Adrenal gland (tissue), 9 donors: ENCODE measurements at regions not wholly inside any gene's neighbourhood (a gene's known extent, or its start where the extent isn't known, plus 50 kb on each side); places are given as distances from the start of the nearest gene placed in this dataset.
"Not testable (repeated sequence)": the region's sequence is repeated elsewhere in the genome, so short reads cannot be mapped to it uniquely, and the experiment has no call there.

Experiments used
- DNase-seq, 7 donors: peaks; one replicate each; pipeline ENCODE4 v3.0.0-alpha.2; 2019 to 2020
- H3K27ac ChIP-seq, 5 donors: fragments of 200-600 bp; sonication (generic) in 4 of 5; 1 replicate in 3 of 5; 2 replicates in 2 of 5; pipeline versions ENCODE4 v1.5.1 to v1.8.0; 2016 to 2020; ENCODE audit warnings: mild to moderate bottlenecking in 1 of 5
- H3K27me3 ChIP-seq: fragments of 200-600 bp; 2 replicates; pipeline ENCODE4 v1.8.0; 2021
- H3K36me3 ChIP-seq, 2 donors: fragments of 200-600 bp; replicated peaks in 1 of 2; 1 replicate in 1 of 2; 2 replicates in 1 of 2; pipeline versions ENCODE4 v1.5.1 to v1.8.0; 2018 to 2022
- H3K4me1 ChIP-seq, 2 donors: fragments of 200-600 bp; replicated peaks in 1 of 2; 1 replicate in 1 of 2; 2 replicates in 1 of 2; pipeline versions ENCODE4 v1.5.1 to v1.8.0; 2018 to 2021
- H3K4me3 ChIP-seq, 4 donors: fragments of 200-600 bp; sonication (generic) in 3 of 4; one replicate each; pipeline ENCODE4 v1.5.1; 2016 to 2018
- H3K9me3 ChIP-seq, 3 donors: fragments of 200-600 bp; sonication (generic) in 1 of 3; replicated peaks in 1 of 3; 1 replicate in 2 of 3; 2 replicates in 1 of 3; pipeline versions ENCODE4 v1.5.1 to v1.8.0; 2016 to 2021
- CTCF ChIP-seq, 6 experiments: fragments of 450-650 bp in 4 of 6; fragments of 200-600 bp in 2 of 6; sonication (generic) in 1 of 6; IDR thresholded peaks; 1 replicate in 5 of 6; 2 replicates in 1 of 6; pipeline versions ENCODE4 v1.5.1 to v1.8.0; 2016 to 2021; ENCODE audit warnings: antibody characterized with exemption in 6 of 6, mild to moderate bottlenecking in 2 of 6, moderate library complexity in 1 of 6
- POLR2A ChIP-seq, 2 donors: fragments of 450-650 bp; IDR thresholded peaks; one replicate each; pipeline ENCODE4 v1.6.1; 2017; ENCODE audit warnings: antibody characterized with exemption in 2 of 2, mild to moderate bottlenecking in 2 of 2, moderate library complexity in 1 of 2
- WGBS, 4 donors: extraction: QIAGEN DNeasy Blood & Tissue Kit in 2 of 4; methylation state at CpG; one replicate each; pipeline versions ENCODE4 v1.1.5 to v1.1.7; 2013 to 2017; 5-methylcytosine and 5-hydroxymethylcytosine counted together
- intact Hi-C, 2 donors: fragments of 100-400 bp; cut with DNase I; formaldehyde crosslinking; loops; one replicate each; pipeline versions ENCODE4 v1.14.1 to v1.15.0; 2022 to 2023
- donor health status: healthy with polysubstance abuse.
- donor health status: Bipolar disorder and iron deficiency.
- donor health status: DM: yes; HTN: yes; CAD: no.
- donor health status: DM: no; HTN: no; CAD: no.
- donor health status: DM: no; HTN: no; CAD: no.

GRCh38 chr5:96112123-96112670 lies 150.5 kb upstream of the ELL2 start:
- H3K36me3 ChIP-seq = no peaks in the 10 kb centered on the region
- DNase-seq = no peak
- H3K4me3 ChIP-seq = no peak overlapping the region
- TF ChIP-seq POLR2A (IDR thresholded peaks at IDR 0.05) (no peak), CTCF (IDR thresholded peaks at IDR 0.05) (no peak)
- H3K9me3 ChIP-seq = no peaks in the 10 kb centered on the region
- intact Hi-C loops = no loop called here
- no peaks in the 10 kb centered on the region for H3K27me3 ChIP-seq
- no peak overlapping the region for H3K27ac ChIP-seq
- no peaks in the 10 kb centered on the region for H3K4me1 ChIP-seq
- WGBS, 4 donors = 45 to 68% (median 49%) methylated on average over 1 of the region's 1 CpG

GRCh38 chr5:96111080-96111756 lies 149.6 kb upstream of the ELL2 start:
- DNase-seq = no peak
- no peak overlapping the region for H3K4me3 ChIP-seq
- H3K27ac ChIP-seq = no peak overlapping the region
- no peaks in the 10 kb centered on the region for H3K27me3 ChIP-seq
- intact Hi-C loops = no loop called here
- H3K4me1 ChIP-seq = no peaks in the 10 kb centered on the region
- no peaks in the 10 kb centered on the region for H3K36me3 ChIP-seq
- 78 to 92% (median 87%) methylated on average over 3 of the region's 3 CpGs for WGBS, 4 donors
- no peaks in the 10 kb centered on the region for H3K9me3 ChIP-seq
- TF ChIP-seq POLR2A (IDR thresholded peaks at IDR 0.05) = no peak
- no peak for TF ChIP-seq CTCF (IDR thresholded peaks at IDR 0.05)

- no peaks in the 10 kb centered on the region for H3K27me3 ChIP-seq
- no peak for DNase-seq
- H3K9me3 ChIP-seq = no peaks in the 10 kb centered on the region
- H3K36me3 ChIP-seq = no peaks in the 10 kb centered on the region
- intact Hi-C loops = no loop called here
- no peak for TF ChIP-seq CTCF (IDR thresholded peaks at IDR 0.05)
- TF ChIP-seq POLR2A (IDR thresholded peaks at IDR 0.05) = no peak
- no peak overlapping the region for H3K4me3 ChIP-seq
- H3K27ac ChIP-seq = no peak overlapping the region
- no peaks in the 10 kb centered on the region for H3K4me1 ChIP-seq
Measured at GRCh38 chr5:96110300-96110699, 148.6 kb upstream of the ELL2 start.

- 82 to 93% (median 87%) methylated on average over 8 to 10 of the region's 10 CpGs for whole genome bisulfite sequencing, 4 donors
- H3K36me3 ChIP-seq, DNase-seq, H3K4me1 ChIP-seq, intact Hi-C loops, H3K9me3 ChIP-seq, H3K4me3 ChIP-seq, H3K27ac ChIP-seq, H3K27me3 ChIP-seq: not testable (repeated sequence)
Measured at GRCh38 chr5:96108629-96109028, 147.0 kb upstream of the ELL2 start.

GRCh38 chr5:96103829-96104228 lies 142.2 kb upstream of the ELL2 start:
- H3K27ac ChIP-seq, DNase-seq, H3K27me3 ChIP-seq, H3K4me1 ChIP-seq, H3K36me3 ChIP-seq, H3K9me3 ChIP-seq, intact Hi-C loops, H3K4me3 ChIP-seq: not testable (repeated sequence)
- WGBS, 4 donors = 92 to 96% (median 94%) methylated on average over 4 of the region's 4 CpGs
